A673 (cell line): ENCODE measurements at regions not wholly inside any gene's neighbourhood (a gene's known extent, or its start where the extent isn't known, plus 50 kb on each side); places are given as distances from the start of the nearest gene placed in this dataset.

Source experiments
- BruUV-seq: library from RNA; stranded (reverse); fragments of 400-500 nt; replicated peaks from 2 replicates; lab custom pipeline; 2021; lab: Mats Ljungman, UMichigan
- CTCF ChIA-PET: fragments of 300-600 bp; sonication (Branson Sonifier 250); formaldehyde crosslinking; loops from one replicate; lab custom pipeline; 2022; ENCODE audit warnings: antibody characterized with exemption; lab: Charles Lee
- POLR2A ChIA-PET: fragments of 300-600 bp; sonication (Branson Sonifier 250); formaldehyde crosslinking; loops from one replicate; lab custom pipeline; 2022; ENCODE audit warnings: antibody characterized with exemption; ENCODE audit not compliant: low non-redundant PET; lab: Charles Lee
- DNase-seq: peaks from one replicate; pipeline ENCODE4 v3.0.0-alpha.2; 2015; ENCODE audit warnings: low spot score
- H3K27ac ChIP-seq: fragments of 200-600 bp; sonication (generic); 2 replicates; pipeline ENCODE4 v1.5.1; 2016; ENCODE audit warnings: mixed run types, low read depth, mild to moderate bottlenecking, mixed read lengths, antibody characterized with exemption, low read length; ENCODE audit not compliant: poor library complexity, severe bottlenecking
- H3K27me3 ChIP-seq: fragments of 200-600 bp; sonication (generic); replicated peaks from 2 replicates; pipeline ENCODE4 v1.6.1; 2017; ENCODE audit warnings: mixed run types, low read depth, mild to moderate bottlenecking, mixed read lengths, antibody characterized with exemption, low read length; ENCODE audit not compliant: insufficient read depth, poor library complexity
- H3K36me3 ChIP-seq: fragments of 200-600 bp; sonication (generic); 2 replicates; pipeline ENCODE4 v1.6.1; 2016; ENCODE audit warnings: mixed run types, mild to moderate bottlenecking, mixed read lengths, antibody characterized with exemption, low read length; ENCODE audit not compliant: insufficient read depth, poor library complexity, severe bottlenecking
- H3K4me1 ChIP-seq: fragments of 200-600 bp; sonication (generic); 2 replicates; pipeline ENCODE4 v1.6.1; 2017; ENCODE audit warnings: mixed run types, mild to moderate bottlenecking, mixed read lengths, antibody characterized with exemption, low read length; ENCODE audit not compliant: insufficient read depth, poor library complexity, severe bottlenecking
- H3K4me3 ChIP-seq: fragments of 200-600 bp; sonication (generic); 2 replicates; pipeline ENCODE4 v1.5.1; 2016; ENCODE audit warnings: low read depth, mixed run types, mild to moderate bottlenecking, mixed read lengths, low read length; ENCODE audit not compliant: poor library complexity, severe bottlenecking
- H3K9me3 ChIP-seq: fragments of 200-600 bp; sonication (generic); 2 replicates; pipeline ENCODE4 v1.6.1; 2016; ENCODE audit warnings: mixed run types, low read depth, mild to moderate bottlenecking, mixed read lengths, antibody characterized with exemption, low read length; ENCODE audit not compliant: poor library complexity, severe bottlenecking
- CTCF ChIP-seq: fragments of 300-800, 200-600 bp; sonication (generic); conservative IDR thresholded peaks from 2 replicates; pipeline ENCODE4 v1.5.1; 2017; ENCODE audit warnings: low read depth, mild to moderate bottlenecking, antibody characterized with exemption, low read length, moderate library complexity, mixed read lengths
- EZH2 ChIP-seq: fragments of 200-600 bp; sonication (generic); IDR thresholded peaks from 2 replicates; pipeline ENCODE4 v1.6.1; 2017; ENCODE audit warnings: borderline replicate concordance, low read depth, mild to moderate bottlenecking, mixed read lengths, antibody characterized with exemption, low read length; ENCODE audit not compliant: poor library complexity, severe bottlenecking
- intact Hi-C: fragments of 100-400 bp; cut with micrococcal nuclease; formaldehyde crosslinking; loops from one replicate; pipeline ENCODE4 v1.10.0; 2022; ENCODE audit not compliant: unreplicated experiment

- CTCF ChIA-PET = no interaction called here
- intact Hi-C loops = no loop called here
These were observed 227.0 kb upstream of the CTNNB1 start for GRCh38 chr3:40972350-40972749.

GRCh38 chr3:40973141-40973540 is 226.2 kb upstream of the CTNNB1 start:
- no TSS peak for BruUV-seq
- no peaks in the 10 kb centered on the region for H3K9me3 ChIP-seq
- ChIA-PET POLR2A (no interaction called here), CTCF (no interaction called here)
- no peak overlapping the region for H3K27ac ChIP-seq
- intact Hi-C loops = no loop called here
- H3K27me3 ChIP-seq = no peaks in the 10 kb centered on the region
- TF ChIP-seq CTCF (no peak), EZH2 (no peak)
- H3K4me1 ChIP-seq = no peaks in the 10 kb centered on the region
- no peaks in the 10 kb centered on the region for H3K36me3 ChIP-seq
- DNase-seq = no peak
- H3K4me3 ChIP-seq = no peak overlapping the region

More at GRCh38 chr3:40972350-40972749, 227.0 kb upstream of the CTNNB1 start:
- POLR2A ChIA-PET = no interaction called here
- H3K27ac ChIP-seq = no peak overlapping the region
- no peak for DNase-seq
- no peak overlapping the region for H3K4me3 ChIP-seq
- H3K9me3 ChIP-seq = no peaks in the 10 kb centered on the region
- no peak for TF ChIP-seq CTCF
- TF ChIP-seq EZH2 = no peak
- no peaks in the 10 kb centered on the region for H3K4me1 ChIP-seq
- H3K36me3 ChIP-seq = no peaks in the 10 kb centered on the region
- no peaks in the 10 kb centered on the region for H3K27me3 ChIP-seq
- no TSS peak for BruUV-seq

GRCh38 chr3:40975711-40976121 is 223.6 kb upstream of the CTNNB1 start:
- CTCF ChIA-PET = no interaction called here
- H3K4me3 ChIP-seq = no peak overlapping the region

More at GRCh38 chr3:40975711-40976121, 223.6 kb upstream of the CTNNB1 start:
- DNase-seq = no peak
- Histone ChIP-seq H3K36me3 (no peaks in the 10 kb centered on the region), H3K27ac (no peak overlapping the region), H3K27me3 (no peaks in the 10 kb centered on the region), H3K4me1 (no peaks in the 10 kb centered on the region), H3K9me3 (no peaks in the 10 kb centered on the region)
- intact Hi-C loops = no loop called here
- POLR2A ChIA-PET = no interaction called here
- TF ChIP-seq EZH2 = no peak
- no peak for TF ChIP-seq CTCF
- BruUV-seq = no TSS peak
